ENCODE measurements at regions not wholly inside any gene's neighbourhood (a gene's known extent, or its start where the extent isn't known, plus 50 kb on each side); places are given as distances from the start of the nearest gene placed in this dataset.

- no peaks in the 10 kb centered on the region for H3K36me3 ChIP-seq (ENCODE audit: insufficient read depth)
- DNase-seq (ENCODE audit: extremely low spot score) = no peak
- 51% methylated on average over 1 of the region's 1 CpG for WGBS
These were observed 212.3 kb upstream of the ZMIZ1 start for GRCh38 chr10:78856421-78856820.

GRCh38 chr10:78857193-78857592 is 211.6 kb upstream of the ZMIZ1 start:
- no peak for DNase-seq (ENCODE audit: extremely low spot score)
- Histone ChIP-seq H3K4me1 (ENCODE audit: insufficient read depth) (no peaks in the 10 kb centered on the region), H3K4me3 (ENCODE audit: low read depth, low read length) (no peak overlapping the region), H3K36me3 (ENCODE audit: insufficient read depth) (no peaks in the 10 kb centered on the region), H3K27ac (ENCODE audit: low read depth) (no peak overlapping the region)
- 95% methylated on average over 3 of the region's 3 CpGs for WGBS

More at GRCh38 chr10:78856421-78856820, 212.3 kb upstream of the ZMIZ1 start:
- Histone ChIP-seq H3K27ac (ENCODE audit: low read depth) (no peak overlapping the region), H3K4me1 (ENCODE audit: insufficient read depth) (no peaks in the 10 kb centered on the region), H3K4me3 (ENCODE audit: low read depth, low read length) (no peak overlapping the region)

- 97% methylated on average over 5 of the region's 5 CpGs for WGBS
These were observed 209.5 kb upstream of the ZMIZ1 start for GRCh38 chr10:78859266-78859665.

GRCh38 chr10:78859769-78860168 is 209.0 kb upstream of the ZMIZ1 start:
- Histone ChIP-seq H3K4me3 (ENCODE audit: low read depth, low read length) (no peak overlapping the region), H3K36me3 (ENCODE audit: insufficient read depth) (no peaks in the 10 kb centered on the region), H3K27ac (ENCODE audit: low read depth) (no peak overlapping the region), H3K4me1 (ENCODE audit: insufficient read depth) (no peaks in the 10 kb centered on the region)
- DNase-seq (ENCODE audit: extremely low spot score) = no peak
- WGBS = 82% methylated on average over 5 of the region's 5 CpGs

More at GRCh38 chr10:78859266-78859665, 209.5 kb upstream of the ZMIZ1 start:
- H3K4me1 ChIP-seq (ENCODE audit: insufficient read depth) = no peaks in the 10 kb centered on the region
- H3K36me3 ChIP-seq (ENCODE audit: insufficient read depth) = no peaks in the 10 kb centered on the region
- H3K27ac ChIP-seq (ENCODE audit: low read depth) = no peak overlapping the region
- no peak overlapping the region for H3K4me3 ChIP-seq (ENCODE audit: low read depth, low read length)
- no peak for DNase-seq (ENCODE audit: extremely low spot score)

GRCh38 chr10:78860260-78860914 is 208.4 kb upstream of the ZMIZ1 start:
- DNase-seq (ENCODE audit: extremely low spot score) = no peak
- 84% methylated on average over 7 of the region's 7 CpGs for WGBS
- Histone ChIP-seq H3K4me1 (ENCODE audit: insufficient read depth) (no peaks in the 10 kb centered on the region), H3K27ac (ENCODE audit: low read depth) (no peak overlapping the region), H3K4me3 (ENCODE audit: low read depth, low read length) (no peak overlapping the region), H3K36me3 (ENCODE audit: insufficient read depth) (no peaks in the 10 kb centered on the region)

GRCh38 chr10:78861529-78862327 is 207.0 kb upstream of the ZMIZ1 start:
- no peak overlapping the region for H3K4me3 ChIP-seq (ENCODE audit: low read depth, low read length)
- no peak for DNase-seq (ENCODE audit: extremely low spot score)
- 68% methylated on average over 5 of the region's 5 CpGs for WGBS
- no peaks in the 10 kb centered on the region for H3K4me1 ChIP-seq (ENCODE audit: insufficient read depth)
- H3K27ac ChIP-seq (ENCODE audit: low read depth) = no peak overlapping the region
- no peaks in the 10 kb centered on the region for H3K36me3 ChIP-seq (ENCODE audit: insufficient read depth)

GRCh38 chr10:78862328-78862640 is 206.5 kb upstream of the ZMIZ1 start:
- Histone ChIP-seq H3K4me1 (ENCODE audit: insufficient read depth) (no peaks in the 10 kb centered on the region), H3K36me3 (ENCODE audit: insufficient read depth) (no peaks in the 10 kb centered on the region), H3K27ac (ENCODE audit: low read depth) (no peak overlapping the region), H3K4me3 (ENCODE audit: low read depth, low read length) (no peak overlapping the region)
- DNase-seq (ENCODE audit: extremely low spot score) = no peak
- 79% methylated on average over 4 of the region's 4 CpGs for WGBS

GRCh38 chr10:78863140-78863905 is 205.4 kb upstream of the ZMIZ1 start:
- Histone ChIP-seq H3K36me3 (ENCODE audit: insufficient read depth) (no peaks in the 10 kb centered on the region), H3K4me3 (ENCODE audit: low read depth, low read length) (no peak overlapping the region), H3K4me1 (ENCODE audit: insufficient read depth) (no peaks in the 10 kb centered on the region), H3K27ac (ENCODE audit: low read depth) (no peak overlapping the region)
- DNase-seq (ENCODE audit: extremely low spot score) = peak; percentile 46
- 86% methylated on average over 9 of the region's 9 CpGs for WGBS

- no peak overlapping the region for H3K4me3 ChIP-seq (ENCODE audit: low read depth, low read length)
- no peaks in the 10 kb centered on the region for H3K4me1 ChIP-seq (ENCODE audit: insufficient read depth)
- WGBS = 98% methylated on average over 1 of the region's 1 CpG
- H3K27ac ChIP-seq (ENCODE audit: low read depth) = no peak overlapping the region
- DNase-seq (ENCODE audit: extremely low spot score) = no peak
- H3K36me3 ChIP-seq (ENCODE audit: insufficient read depth) = no peaks in the 10 kb centered on the region
These were observed 204.9 kb upstream of the ZMIZ1 start for GRCh38 chr10:78863906-78864239.

- H3K27ac ChIP-seq (ENCODE audit: low read depth) = no peak overlapping the region
- no peaks in the 10 kb centered on the region for H3K4me1 ChIP-seq (ENCODE audit: insufficient read depth)
- no peaks in the 10 kb centered on the region for H3K36me3 ChIP-seq (ENCODE audit: insufficient read depth)
- WGBS = 91% methylated on average over 14 of the region's 14 CpGs
- DNase-seq (ENCODE audit: extremely low spot score) = no peak
- H3K4me3 ChIP-seq (ENCODE audit: low read depth, low read length) = no peak overlapping the region
These were observed 203.8 kb upstream of the ZMIZ1 start for GRCh38 chr10:78864761-78865537.

GRCh38 chr10:78865538-78865875 is 203.3 kb upstream of the ZMIZ1 start:
- no peak for DNase-seq (ENCODE audit: extremely low spot score)
- no peak overlapping the region for H3K4me3 ChIP-seq (ENCODE audit: low read depth, low read length)
- 35% methylated on average over 4 of the region's 4 CpGs for WGBS
- H3K36me3 ChIP-seq (ENCODE audit: insufficient read depth) = no peaks in the 10 kb centered on the region
- no peak overlapping the region for H3K27ac ChIP-seq (ENCODE audit: low read depth)
- H3K4me1 ChIP-seq (ENCODE audit: insufficient read depth) = no peaks in the 10 kb centered on the region

GRCh38 chr10:78865931-78866717 is 202.6 kb upstream of the ZMIZ1 start:
- WGBS = 94% methylated on average over 12 of the region's 12 CpGs
- Histone ChIP-seq H3K4me1 (ENCODE audit: insufficient read depth) (no peaks in the 10 kb centered on the region), H3K4me3 (ENCODE audit: low read depth, low read length) (no peak overlapping the region), H3K27ac (ENCODE audit: low read depth) (no peak overlapping the region), H3K36me3 (ENCODE audit: insufficient read depth) (no peaks in the 10 kb centered on the region)
- DNase-seq (ENCODE audit: extremely low spot score) = no peak
